Amygdala (tissue), 56 donors: ENCODE measurements at regions not wholly inside any gene's neighbourhood (a gene's known extent, or its start where the extent isn't known, plus 50 kb on each side); places are given as distances from the start of the nearest gene placed in this dataset.

Source experiments
- DNase-seq, 56 donors: peaks; one replicate each; lab custom pipeline; 2025; lab: John Stamatoyannopoulos, UW

DNA sequence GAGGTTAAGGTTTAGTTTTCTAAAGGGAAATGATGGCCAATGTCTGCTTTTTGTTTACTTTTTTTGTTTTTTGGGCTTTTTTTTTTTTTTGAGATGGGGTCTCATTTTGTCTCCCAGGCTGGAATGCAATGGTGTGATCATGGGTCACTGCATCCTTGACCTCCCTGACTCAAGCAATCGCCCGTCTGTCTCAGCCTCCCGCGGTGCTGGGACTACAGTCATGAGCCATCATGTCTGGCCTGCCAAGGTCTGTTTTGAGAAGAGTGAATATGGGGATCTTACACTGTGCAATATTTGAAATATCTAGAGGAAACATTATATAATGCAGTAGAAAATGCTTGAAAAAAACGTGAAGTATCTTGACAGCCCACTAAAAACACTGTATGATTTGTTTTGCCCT, 162.5 kb downstream of the GASK1B start:
- DNase-seq: no peak

DNA sequence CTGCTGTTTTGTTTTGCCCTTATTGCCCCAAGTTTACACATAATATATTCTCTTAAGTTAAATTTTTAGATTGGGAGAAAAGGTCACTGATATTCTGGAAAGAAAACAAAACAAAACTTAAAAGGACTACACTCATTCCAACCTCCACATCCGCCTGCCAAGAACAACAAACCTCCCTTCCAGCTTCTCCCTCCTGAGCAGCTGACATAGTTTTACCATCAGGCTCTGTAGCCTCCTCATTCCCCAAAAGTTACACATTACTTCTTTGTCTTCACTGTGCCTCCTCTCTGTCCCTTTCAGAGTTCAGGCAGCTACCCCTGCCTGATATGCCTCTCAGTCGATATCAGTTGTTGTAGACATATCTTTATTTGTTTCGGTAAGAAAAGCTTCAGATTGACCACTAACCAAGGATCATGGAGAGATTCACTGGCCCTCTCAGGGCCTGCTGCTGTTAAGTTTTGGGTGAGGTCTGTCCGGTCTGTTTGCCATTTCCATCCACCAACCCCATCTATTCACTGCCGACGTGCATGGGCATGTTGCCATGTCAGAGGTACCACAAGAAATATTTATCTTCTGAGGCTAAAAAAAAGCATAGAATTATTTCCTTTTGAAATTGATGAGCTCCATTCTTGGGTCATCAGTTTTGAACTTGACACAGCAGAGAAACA, 164.1 kb downstream of the GASK1B start:
- no peak for DNase-seq

DNA sequence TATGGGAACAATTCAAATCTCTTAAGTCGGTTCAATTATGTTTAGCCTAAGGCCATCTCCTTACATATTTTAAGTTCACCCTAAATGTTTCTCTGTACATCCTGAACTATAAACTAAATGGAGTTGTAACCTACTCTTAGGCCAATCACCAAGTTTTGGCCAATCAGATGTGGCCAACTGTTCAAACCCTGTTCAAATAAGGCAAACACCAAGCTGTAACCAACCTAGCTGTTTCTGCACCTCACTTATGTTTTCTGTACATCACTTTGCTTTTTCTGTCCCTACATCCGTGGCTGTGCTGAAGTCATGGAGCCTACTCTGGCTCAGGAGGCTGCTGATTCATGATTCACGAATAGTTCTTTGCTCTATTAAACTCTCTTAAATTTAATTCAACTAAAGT, 165.3 kb downstream of the GASK1B start:
- DNase-seq: no peak

DNA sequence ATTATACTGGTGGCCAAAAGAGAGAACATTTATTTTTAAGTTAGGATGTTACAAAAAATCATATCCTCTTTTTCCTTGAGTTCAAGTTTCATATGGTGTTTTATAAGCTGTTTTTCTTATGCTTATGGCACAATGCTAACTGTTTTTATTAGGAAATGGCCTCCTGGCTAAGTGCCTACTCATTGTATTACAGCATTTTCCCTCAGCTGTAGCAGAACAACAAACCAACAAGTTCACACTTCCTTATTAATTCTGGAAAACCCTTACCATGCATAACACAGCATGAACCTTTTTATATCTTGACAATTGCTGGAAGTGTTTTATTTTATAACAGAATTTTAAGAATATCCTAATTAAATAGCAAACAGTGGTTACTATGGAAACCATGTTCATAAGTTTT, 165.8 kb downstream of the GASK1B start:
- no peak for DNase-seq

DNA sequence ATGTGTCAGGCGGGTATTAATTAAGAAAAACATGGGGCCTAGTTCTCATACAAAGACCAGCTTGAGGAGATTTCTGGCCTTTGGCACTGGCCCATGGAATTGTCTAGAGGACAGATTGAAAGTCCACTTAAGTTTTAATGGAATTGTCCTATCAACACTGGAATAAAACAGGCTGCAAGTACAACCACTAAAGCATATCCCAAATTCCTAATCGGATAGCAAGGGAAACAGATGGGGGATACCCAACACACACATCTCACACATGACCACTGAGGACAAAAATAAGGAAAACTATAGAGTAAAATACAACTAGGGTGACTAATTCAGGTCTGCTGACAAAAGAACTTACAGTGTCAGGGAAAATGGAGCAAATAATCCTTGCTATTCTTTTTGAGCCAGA, 167.8 kb downstream of the GASK1B start:
- DNase-seq: no peak

DNA sequence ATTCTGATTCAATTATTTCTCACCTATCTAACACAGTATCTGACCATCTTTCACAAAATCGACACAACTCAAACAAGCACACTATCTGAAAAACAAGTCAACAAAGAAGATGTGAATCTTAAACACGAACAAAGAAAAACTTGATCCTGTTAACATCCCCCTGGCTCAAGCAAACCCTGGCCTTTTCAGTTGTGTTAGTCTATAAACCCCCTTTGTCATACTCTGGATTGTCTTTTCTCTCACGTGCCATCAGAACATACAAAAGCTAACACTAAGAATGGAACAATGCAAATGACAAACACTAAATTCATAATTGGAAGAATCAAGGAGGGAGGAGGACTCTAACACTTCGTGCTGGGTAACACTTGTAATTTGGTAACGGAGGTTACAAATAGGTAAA, 168.7 kb downstream of the GASK1B start:
- no peak for DNase-seq

DNA sequence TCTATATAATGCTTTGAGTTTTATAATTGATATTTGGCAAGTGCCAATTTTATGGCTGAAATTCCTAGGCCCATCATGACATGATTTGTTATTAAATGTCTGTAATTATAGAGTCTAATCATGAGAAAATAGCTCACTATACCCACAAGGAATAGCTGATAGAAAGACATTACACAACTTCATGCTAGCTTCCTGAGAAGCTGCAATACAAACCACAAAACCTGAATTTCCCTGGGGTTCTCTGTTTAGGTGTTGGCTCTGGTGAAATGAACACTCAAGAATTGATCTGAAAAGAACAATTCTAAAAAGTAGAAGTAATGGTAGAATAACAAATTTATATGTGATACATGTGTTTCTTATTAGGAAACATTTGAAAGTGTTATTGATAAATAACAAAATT, 169.6 kb downstream of the GASK1B start:
- DNase-seq: no peak

DNA sequence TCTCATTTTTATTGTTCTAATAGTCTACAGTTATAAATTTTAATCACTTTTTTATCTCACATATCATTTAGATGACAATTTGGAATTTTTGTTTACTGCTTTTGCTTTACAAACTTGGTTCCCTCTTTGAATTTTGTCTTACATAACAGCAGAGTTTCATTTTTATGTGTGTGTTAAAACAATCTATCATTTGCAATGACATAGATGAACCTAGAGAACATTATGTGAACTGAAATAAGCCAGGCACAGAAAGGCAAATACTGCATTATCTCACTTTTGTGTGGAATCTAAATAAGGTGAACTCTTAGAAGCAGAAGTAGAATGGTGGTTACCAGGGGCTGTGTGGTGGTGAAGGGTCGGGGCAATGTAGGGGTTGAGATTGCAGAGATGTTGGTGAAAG, 170.7 kb downstream of the GASK1B start:
- no peak for DNase-seq

DNA sequence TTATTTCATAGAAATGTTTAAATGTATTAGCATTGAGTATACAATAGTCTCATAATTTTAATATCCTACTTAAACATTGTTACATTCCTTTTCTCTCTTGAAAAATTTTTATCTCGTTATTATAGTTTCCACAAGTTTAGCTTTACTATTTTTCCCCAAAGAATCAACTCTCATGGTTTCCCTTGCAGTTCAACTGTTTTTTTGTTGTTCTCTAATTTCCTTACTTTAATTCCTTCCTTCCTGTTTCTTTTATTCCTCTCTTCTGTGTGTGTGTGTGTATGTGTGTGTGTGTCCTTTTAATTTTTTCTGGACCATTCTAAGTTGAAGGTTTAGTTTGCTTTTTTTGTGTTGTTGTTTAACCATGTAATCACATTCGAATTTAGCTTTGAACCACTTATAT, 171.1 kb downstream of the GASK1B start:
- DNase-seq: no peak

DNA sequence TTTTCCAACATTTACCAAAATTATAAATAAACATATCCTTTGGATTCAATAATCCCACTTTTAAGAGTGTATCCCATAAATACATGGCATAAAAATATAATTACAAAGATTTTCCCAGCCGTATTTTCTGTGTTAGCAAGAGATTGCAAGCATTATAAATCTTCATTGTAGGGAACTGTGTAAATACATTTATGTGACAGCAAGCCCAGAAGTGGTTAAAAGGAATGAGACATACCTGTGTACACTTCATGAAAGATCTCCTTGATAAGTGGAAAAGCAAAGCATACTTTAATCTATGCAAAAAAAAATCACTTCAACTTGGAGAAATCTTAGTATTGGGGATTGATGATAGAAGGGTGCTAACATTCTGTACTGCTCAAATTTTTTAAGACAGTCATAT, 173.1 kb downstream of the GASK1B start:
- no peak for DNase-seq

DNA sequence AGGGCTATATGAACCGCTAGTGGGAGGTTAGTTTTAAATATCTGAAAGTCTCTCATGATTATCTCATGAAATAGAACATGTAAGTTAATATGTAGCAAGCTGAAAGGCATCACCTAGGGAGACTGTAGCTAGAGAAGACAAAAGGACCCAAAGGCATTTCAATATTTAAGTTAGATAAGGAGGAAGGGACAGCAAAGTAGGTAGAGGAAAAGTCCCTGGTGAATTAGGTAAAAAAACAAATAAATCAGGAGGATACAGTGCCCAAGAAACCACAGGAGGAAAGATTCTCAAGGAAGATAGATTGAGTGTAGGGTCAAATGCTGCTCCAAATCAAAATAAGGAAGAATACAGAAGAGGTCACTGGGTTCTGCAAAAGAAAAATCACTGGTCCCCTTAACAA, 175.5 kb downstream of the GASK1B start:
- no peak for DNase-seq

DNA sequence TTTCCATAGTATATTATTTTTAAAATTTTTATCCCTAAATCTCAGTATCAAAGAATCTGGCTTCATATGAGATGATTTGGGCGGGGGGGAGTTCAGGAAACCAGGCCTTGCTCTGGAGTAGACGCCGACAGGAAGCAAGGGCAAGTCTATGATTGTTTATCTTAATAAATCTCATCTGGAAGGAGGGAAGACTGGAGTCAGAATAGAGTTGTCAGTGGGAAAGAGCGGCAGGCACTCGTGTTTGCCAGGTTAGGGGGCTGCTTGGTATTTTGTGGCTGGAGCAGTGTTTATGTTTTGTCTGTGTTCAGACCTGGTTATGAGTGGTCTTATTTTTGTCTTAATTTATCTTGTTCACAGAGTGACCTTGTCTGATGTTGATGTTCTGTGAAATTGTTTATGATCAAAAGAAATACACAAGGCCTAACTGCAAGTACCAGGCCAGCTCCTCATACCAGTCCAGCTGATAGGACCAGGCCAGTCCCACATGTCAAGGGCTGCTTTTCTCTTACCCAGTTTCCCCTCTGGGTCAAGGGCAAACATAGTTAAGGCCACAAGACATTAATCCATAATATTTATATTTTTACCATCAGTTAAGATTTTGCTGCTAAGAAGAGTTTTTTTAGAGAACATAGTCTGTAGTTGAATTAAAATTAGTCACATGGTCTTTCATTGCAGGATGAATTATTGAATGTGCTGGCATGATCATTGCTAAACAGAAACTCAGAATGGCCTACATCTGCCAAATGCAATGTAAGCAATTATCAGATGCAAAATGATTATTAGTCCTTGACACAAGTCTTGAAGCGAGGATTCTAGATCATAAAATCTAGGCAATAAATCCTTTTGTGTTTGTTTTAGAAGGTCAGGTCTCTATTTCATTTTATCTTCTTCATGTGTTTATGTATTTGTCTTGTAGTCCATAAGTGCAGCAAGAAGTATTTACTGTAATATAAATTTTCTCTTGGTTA, 176.5 kb downstream of the GASK1B start:
- no peak for DNase-seq

DNA sequence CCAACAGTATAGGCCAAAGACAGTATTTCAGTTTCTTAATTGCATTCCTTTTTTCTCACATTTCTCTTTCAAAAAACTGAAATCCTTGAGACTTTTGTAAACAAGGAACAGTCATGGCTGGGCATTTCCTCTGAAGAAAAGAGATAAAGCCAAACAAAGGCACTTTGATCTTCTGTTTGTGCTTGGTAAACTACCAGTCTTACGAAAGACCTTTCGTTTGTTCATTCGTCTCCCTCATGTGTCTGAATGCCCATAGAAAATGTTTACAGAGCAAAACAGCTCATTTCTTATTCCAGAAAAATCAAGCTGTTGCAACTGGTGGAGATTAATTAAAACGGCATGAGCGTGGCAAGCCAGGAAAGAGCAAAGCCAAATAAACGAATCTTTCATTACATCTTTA, 178.0 kb downstream of the GASK1B start:
- no peak for DNase-seq

DNA sequence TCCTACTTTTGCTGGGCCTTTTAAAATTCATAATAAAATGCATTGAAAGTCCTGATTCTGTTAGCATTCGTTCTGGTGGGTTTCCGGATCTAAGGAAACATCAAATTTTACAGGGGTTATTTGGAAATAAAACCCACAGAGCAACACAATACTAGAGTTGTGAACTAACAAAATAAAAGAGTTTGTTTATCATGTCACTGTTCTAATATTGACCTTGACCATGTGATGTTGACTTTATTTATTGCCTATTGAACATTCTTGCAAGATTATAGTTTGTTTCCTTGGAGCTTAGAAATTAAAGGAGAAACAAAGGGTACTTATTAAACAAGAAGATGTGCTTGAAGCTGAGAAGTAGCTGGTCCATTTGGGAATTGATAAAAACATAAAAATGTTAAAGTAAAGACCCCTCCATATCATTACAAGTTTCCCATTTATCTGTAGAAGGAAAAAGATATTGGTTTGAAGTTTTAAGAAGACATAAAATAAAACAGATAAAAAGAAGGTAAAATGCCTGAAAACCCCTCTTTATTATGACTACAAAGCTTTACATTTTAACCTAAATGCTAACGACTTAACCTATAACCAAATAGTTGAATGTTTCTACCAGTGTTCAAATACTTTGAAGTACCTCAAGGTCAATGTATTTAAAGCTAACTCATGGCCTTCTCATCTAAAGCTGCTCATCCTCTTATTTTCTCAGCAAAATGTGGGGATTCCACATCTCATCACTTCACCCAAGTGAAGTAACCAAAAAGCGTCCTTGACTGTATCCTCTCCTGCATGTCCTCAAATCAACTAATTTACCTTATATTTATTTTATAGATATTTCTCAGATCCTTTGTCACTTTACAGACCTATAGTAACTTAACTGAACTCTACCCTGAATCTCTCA, 179.6 kb downstream of the GASK1B start:
- no peak for DNase-seq

DNA sequence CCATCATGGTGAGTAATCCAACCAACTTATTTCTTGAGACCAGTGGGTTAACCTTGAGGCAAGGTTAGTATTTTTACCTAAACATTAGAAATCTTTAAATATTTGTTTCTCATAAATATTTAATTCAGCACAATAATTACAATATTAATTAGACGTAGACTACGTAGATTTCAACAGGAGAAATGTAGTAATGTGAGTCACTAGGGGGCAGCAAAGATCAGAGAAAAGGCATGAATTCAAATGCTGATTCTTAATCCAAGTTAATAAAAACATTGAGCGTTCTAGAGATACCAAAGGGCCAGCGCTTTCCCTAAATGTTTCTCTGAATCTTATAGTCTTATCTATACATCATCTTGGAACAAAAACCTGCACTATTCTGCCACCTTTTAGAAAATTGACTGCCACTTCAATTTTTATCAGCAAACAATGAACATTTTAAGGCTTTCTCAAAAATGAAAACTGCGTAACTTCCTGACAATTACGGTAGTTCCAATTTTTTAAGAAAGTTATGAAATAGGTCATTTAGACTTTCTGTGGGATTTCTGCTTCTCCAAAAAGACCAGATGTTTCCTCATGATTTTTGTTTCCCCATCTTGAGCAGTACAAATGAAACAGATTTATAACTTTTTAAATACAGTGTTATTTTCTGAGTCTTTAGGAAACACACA, 180.7 kb downstream of the GASK1B start:
- DNase-seq: peak in 18 of 56 donors; percentile 0 to 87 (median 11)

DNA sequence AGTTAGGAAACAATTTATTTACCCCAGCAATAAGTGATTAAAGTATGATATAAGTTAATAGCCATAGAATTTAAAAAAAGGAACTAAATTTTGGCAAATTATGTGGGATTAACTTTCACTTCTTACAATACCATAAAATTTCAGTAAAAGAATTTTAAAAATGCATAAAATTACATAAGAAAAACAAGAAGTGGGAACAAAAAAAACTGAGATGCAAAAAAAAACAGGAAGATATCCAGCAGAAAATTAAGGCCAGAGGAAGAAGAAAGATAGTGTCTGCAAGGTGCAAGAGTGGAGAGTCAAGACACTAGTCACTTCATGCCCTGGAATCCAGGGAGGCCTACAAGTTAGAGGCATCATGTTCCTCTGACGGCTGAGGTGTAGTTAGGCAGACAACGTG, 184.2 kb downstream of the GASK1B start:
- no peak for DNase-seq

DNA sequence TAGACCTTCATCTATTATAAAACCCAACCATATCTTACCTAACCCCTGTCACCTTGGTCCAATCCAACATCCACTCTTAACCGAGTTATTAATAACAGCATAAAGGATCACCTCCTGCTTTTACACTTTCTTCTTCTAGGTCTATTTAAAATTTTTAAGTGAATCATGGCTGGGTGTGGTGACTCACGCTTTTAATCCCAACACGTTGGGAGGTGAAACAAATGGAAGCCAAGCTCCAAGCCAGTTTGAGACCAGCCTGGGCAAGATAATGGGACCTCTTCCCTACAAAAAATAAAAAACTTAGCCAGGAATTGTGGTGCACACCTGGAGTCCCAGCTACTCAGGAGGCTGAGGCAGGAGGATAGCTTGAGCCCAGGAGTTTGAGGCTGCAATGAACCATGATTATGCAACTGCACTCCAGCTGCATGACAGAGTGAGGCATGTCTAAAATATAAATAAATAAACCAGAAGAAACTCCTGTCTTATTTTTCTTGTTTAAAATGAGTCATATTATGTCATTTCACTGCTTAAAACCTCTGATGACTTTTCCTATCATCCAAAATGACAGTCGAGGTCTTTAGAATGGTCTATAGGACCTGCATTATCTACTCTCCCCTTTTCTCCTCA, 188.4 kb downstream of the GASK1B start:
- no peak for DNase-seq

DNA sequence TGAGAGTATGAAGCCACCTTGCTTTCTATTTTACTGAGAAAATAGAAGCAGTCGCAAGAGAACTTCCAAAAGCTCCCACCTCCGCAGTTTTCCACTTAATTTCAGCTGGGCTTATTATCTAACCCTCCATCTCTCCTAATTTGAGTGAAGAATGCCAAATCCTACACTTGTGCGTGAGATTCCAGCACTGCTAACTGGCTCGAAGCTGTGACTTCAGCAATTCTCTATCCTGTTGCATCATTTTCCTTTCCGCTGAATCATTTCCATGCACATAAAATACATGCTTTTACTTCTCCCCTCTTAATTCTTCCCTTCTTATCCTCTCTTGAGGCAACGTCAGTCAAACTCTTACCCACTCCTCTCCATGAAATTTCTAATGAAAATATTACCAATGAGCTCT, 189.5 kb downstream of the GASK1B start:
- no peak for DNase-seq

DNA sequence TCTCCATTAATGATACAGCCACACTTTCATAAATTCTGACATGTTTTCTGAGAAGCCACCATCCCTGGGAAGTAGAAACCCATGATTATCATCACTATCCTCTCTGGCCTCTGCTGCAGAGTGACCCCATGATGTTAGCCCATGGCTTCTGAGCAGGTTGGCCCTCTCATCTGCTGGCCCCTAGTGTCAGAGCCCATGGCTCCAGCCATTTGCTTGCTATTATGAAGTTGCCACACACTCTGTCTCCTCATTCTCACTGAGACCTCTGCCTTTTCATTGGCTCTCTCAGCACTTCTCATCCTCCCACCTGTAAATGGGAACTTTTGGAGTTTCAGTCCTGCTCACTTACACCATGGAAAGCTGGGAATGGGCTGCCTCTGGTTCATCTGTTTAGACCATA, 192.7 kb downstream of the GASK1B start:
- no peak for DNase-seq
